Fibroblast of upper back skin (primary cell): ENCODE measurements at regions not wholly inside any gene's neighbourhood (a gene's known extent, or its start where the extent isn't known, plus 50 kb on each side); places are given as distances from the start of the nearest gene placed in this dataset.
A peak's percentile ranks its signal among the peaks of the same experiment; 100 is the strongest.
"Not testable (repeated sequence)": the region's sequence is repeated elsewhere in the genome, so short reads cannot be mapped to it uniquely, and the experiment has no call there.

Source experiments
- DNase-seq: peaks from one replicate; pipeline ENCODE4 v3.0.0-alpha.2; 2013

DNA sequence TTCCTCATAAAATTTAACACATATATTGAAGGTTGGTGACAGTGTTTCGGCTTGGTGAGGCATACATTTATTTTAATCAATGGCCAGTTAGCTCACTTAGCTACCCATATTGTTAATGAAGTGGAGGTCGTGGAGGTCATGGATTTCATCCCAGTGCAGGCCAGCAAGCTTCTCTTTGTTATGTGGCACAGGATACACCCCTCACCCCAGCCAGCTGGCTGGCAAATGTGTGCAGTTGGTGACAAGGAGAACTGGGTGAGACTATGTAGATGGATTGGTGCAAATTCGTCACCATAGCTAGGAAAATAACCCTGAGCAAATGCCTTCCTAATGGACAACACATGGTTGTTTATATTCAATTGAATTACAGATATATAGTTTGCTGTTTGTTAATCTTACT is 50.5 kb upstream of the FOXP2 start:
- DNase-seq = peak; percentile 6

GRCh38 chr7:114363292-114363691 is 51.3 kb upstream of the FOXP2 start:
- no peak for DNase-seq

DNA sequence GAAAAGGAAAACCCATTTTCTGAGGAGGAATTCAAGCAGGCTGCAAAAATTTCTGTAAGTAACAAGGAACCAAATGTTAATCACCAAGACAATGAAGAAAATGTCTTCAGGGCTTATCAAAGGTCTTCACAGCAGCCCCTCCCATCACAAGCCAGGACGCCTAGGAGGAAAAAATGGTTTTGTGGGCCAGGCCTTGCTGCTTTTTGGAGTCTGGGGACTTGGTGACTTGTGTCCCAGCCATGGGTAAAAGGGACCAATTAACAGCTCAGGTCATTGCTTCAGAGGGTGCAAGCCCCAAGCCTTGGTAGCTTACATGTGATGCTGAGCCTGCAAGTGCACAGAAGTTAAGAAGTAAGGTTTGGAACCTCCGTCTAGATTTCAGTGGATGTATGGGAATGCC is 55.7 kb upstream of the FOXP2 start:
- DNase-seq = no peak

DNA sequence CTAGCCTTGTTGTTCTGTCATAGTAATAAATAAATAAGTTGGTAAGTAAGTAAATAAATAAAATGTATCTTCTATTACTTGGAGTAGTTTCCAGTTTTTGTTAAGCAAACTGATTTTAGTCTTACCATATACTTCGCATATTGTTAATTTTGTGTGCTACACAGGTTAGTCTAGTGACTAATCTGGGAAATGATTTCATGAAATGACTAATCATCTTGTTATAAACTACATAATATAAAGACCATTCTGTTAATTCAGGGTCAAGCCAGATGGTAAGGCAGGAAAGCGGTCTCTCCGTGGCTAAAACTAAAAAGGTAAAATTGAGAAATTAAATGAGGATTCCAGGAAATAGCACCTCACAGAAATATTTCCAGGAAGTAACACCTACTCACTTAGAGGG is 58.5 kb upstream of the FOXP2 start:
- peak; percentile 10 for DNase-seq

GRCh38 chr7:114354306-114354705 is 60.3 kb upstream of the FOXP2 start:
- no peak for DNase-seq

DNA sequence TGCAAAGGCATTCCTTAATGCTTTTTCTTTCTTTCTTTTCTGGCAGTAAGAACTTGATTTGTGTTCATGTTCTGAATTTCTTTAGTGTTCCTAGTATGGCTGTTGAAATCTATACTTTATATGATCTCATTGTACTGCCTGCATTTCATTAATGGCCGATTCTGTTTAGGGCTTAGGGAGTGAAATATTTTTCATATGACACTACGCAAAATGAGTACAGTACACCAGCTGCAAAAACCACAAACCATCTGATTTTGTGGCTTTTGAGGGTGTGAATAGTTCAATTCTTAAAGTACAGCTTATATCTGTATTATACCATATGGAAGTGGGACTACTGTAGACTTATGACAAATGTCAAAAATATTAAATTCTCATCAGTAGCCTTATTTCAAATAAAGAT is 69.1 kb upstream of the FOXP2 start:
- DNase-seq = peak; percentile 96

DNA sequence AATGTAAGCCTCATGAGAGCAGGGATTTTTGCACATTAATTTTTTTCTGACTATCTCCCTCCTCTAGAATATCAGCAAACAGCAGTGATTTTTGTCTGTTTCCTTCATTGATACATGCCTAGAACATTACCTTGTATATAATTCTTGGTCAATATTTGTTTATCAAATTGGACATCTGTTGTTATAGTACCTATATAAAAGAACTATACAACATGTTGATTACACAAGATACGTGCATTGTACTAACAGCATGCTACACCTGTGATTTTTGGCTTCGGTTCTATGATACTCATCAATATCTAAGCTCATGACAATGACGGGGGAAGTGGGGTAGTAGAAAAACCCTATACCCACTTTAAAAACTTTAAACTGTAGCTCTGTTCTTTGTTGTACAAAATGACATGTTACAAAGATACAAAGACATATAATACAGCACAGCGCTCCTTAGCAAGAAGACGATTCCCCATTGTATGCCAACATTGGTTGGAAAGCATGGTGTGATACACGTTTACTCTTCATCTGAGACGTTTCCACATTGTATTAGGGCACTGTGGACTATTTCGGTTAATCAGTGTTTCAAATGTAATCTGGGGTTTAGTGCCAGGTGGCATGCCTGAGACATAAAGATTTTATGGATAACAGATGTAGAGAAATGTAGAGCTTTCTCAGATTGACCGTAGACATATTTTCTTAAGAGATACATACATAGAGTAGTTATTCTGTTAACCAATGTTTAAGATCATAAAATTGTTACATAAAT is 70.5 kb upstream of the FOXP2 start:
- DNase-seq = no peak

DNA sequence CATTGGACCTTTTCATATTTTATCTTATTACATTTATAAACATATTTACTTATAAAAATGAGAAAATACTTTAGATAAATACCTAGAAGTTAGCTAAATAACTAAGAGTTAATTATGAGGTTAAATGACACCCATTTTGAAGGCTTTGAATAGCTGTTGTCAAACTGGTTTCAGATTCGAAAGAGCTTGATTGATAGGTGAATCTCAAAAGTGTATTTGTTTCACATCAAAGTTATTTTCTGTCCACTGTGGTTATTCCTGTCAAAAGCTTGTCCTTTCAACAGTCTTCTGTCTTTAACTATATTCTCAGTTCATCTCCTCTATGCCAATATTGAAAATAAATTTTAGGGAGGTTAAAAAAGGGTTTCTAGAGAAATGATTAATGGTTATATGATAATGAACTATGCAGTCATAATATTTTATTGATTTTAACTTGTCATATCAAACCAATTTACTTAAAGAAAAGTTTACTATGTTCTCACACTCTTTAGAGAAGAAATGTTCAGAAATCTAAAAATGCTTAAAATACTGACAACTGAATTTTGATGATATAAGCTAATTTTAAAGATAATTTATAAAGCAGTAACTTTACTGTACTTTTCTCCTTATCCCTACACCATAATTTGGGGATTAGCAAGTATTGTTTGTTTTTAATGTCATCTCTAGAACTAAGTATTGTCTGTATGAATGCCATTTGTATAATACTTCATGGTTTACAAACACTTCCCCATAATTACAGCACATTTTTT is 72.0 kb upstream of the FOXP2 start:
- no peak for DNase-seq

DNA sequence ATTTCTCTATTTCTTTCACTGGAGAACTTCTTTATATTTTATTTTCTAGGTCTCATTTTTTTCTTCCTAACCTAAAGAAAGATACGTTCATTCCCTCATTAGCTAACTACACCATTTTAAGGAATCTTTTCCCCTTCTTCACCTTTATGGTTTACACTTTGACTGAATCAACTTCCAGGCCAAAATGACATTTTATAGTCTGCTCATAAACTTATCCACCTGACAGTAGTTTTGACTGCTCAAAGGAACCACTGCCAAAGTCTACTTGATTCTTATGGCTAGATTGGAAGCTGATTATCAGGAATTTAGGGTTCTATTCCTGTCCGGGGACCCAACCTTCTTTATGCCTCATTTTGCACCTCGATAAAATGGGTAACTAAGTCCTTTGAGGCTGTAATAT is 73.0 kb upstream of the FOXP2 start:
- no peak for DNase-seq

- DNase-seq = no peak
Measured at GRCh38 chr7:114334989-114335388, 79.6 kb upstream of the FOXP2 start.

GRCh38 chr7:114329458-114329857 is 85.2 kb upstream of the FOXP2 start:
- DNase-seq = not testable (repeated sequence)

GRCh38 chr7:114317450-114318098 is 97.0 kb upstream of the FOXP2 start:
- DNase-seq = no peak

GRCh38 chr7:114312649-114313048 is 102.0 kb upstream of the FOXP2 start:
- no peak for DNase-seq

- DNase-seq = no peak
Measured at GRCh38 chr7:114310345-114311110, 104.1 kb upstream of the FOXP2 start.

- DNase-seq = no peak
Measured at GRCh38 chr7:114309729-114310128, 104.9 kb upstream of the FOXP2 start.

DNA sequence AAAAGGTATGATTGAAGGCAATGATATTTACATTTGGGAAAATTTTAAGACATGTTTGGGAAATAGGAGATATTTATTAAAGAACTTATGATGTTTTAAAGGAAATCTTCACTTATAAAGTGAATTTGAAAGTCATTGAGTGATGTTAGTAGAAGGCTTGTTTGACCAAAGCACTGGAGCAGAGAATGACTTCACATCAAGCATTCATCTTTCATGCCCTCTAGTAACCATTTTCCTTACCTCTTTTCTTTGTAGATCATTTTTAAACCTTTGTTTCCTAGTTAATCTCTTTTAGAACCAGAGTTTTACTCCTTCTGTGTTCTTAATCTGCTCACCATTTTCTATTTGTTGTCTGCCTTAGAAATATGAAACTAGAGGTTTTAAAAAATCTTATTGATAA is 111.3 kb upstream of the FOXP2 start:
- no peak for DNase-seq

DNA sequence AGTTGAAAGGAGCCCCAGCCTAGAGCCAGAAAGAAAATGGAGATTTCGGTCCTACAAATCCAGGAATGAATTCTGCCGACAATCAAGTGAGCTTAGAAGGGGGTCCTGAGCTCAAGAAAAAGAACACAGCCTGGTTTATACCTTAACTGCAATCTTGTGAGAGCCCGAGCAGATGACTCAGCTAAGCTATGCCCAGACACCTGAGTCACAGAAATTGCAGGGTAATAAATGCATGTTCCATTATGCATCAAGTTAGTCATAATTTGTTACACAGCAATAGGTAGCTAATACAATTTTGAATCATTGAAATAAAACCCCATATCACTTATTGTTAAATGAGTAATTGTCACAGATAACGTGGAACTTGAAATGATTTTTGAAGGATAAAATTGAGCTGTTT is 111.8 kb upstream of the FOXP2 start:
- DNase-seq = no peak

GRCh38 chr7:114298011-114298410 is 116.6 kb upstream of the FOXP2 start:
- DNase-seq = no peak

DNA sequence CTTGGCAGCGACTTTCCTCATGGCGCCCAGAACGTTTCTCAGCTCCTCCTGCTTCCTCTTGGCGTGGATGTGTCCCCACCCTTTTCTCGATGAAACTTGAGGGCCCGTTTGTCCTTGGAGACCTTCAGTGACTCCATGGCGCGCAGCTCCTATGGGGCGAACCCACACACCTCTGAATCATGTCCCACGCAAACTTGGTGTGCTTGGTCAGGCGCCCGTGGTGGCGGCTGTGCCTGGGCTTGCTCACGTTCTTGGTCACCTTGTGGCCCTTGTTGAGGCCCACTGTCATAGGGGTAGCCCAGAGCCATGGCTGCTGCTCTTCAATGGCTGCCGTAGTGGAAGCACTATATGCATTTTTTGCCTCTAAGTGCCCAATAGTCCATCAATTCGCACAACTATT is 117.5 kb upstream of the FOXP2 start:
- no peak for DNase-seq

GRCh38 chr7:114295522-114295921 is 119.1 kb upstream of the FOXP2 start:
- DNase-seq = no peak

DNA sequence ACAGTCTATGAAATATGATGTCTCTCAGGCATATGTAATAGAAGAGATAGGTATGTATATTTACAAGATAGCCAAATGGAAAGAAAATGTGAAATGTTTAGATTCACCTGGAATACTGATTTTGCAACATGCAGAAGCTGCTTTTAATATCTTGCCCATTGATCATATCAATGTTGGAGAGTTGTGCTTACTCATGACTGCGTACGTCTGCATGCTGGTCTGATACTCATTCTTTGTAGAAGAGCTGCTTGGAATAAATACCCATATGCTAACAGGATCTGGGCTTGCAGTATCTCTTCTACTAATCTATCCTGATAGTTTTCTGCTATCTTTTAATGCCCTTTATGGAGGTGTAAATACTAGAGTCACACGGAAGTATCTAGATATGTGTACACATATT is 120.6 kb upstream of the FOXP2 start:
- no peak for DNase-seq

- peak; percentile 6 for DNase-seq
Measured at GRCh38 chr7:114293289-114294012, 121.2 kb upstream of the FOXP2 start.

- DNase-seq = no peak
Measured at GRCh38 chr7:114279901-114280300, 134.7 kb upstream of the FOXP2 start.
